ENCODE measurements at regions not wholly inside any gene's neighbourhood (a gene's known extent, or its start where the extent isn't known, plus 50 kb on each side); places are given as distances from the start of the nearest gene placed in this dataset.
"Not testable (repeated sequence)": the region's sequence is repeated elsewhere in the genome, so short reads cannot be mapped to it uniquely, and the experiment has no call there.

DNA sequence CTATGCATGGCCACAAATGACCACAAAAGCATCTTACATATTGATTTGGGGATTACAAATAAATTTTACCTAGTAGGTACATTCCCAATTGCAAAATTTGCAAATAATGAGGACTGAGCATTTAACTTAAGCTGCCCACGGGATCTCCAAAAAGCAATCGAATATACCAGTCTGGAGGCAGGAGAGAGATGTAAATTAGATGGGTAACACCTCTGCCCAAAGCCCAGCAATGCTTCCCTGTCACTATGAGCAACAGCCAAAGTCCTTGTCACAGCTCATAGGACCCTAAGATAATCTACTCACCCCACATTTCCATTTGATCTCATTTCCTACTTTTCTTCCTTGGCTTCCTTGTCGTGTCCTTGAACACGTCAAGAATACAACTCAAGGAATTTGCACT lies 172.2 kb downstream of the SUCLG1 start:
- DNase-seq, result no peak

GRCh38 chr2:84285056-84285747 lies 173.9 kb downstream of the SUCLG1 start:
- no peak for DNase-seq

- DNase-seq, result no peak
These were observed 175.6 kb downstream of the SUCLG1 start for GRCh38 chr2:84283506-84283905.

DNA sequence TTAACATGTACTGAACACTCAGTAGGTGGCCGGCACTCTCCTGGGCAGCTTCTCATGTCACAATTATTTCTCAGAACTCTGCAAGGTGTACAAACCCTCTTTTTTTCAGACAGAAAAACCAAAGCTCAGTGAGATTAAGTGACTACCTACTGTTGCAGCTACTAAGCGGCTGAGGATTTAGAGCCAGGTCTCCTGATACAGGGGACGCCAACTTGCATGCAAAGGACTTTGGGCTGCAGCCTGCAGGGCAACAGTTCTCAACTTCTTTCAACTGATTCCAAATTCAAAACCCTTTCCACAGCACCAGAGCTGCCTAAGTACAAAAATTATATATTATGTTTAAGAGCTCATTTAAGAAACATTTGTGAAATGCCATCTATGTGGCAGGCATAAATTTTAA lies 177.6 kb downstream of the SUCLG1 start:
- DNase-seq, result no peak

- no peak for DNase-seq
These were observed 178.2 kb downstream of the SUCLG1 start for GRCh38 chr2:84280873-84281272.

GRCh38 chr2:84278386-84278785 lies 180.7 kb downstream of the SUCLG1 start:
- DNase-seq, result no peak

- DNase-seq, result no peak
These were observed 182.4 kb downstream of the SUCLG1 start for GRCh38 chr2:84276590-84277255.

- DNase-seq, result no peak
These were observed 185.7 kb downstream of the SUCLG1 start for GRCh38 chr2:84273406-84273805.

- no peak for DNase-seq
These were observed 187.1 kb downstream of the SUCLG1 start for GRCh38 chr2:84271977-84272376.

GRCh38 chr2:84257831-84258230 lies 201.2 kb downstream of the SUCLG1 start:
- no peak for DNase-seq

DNA sequence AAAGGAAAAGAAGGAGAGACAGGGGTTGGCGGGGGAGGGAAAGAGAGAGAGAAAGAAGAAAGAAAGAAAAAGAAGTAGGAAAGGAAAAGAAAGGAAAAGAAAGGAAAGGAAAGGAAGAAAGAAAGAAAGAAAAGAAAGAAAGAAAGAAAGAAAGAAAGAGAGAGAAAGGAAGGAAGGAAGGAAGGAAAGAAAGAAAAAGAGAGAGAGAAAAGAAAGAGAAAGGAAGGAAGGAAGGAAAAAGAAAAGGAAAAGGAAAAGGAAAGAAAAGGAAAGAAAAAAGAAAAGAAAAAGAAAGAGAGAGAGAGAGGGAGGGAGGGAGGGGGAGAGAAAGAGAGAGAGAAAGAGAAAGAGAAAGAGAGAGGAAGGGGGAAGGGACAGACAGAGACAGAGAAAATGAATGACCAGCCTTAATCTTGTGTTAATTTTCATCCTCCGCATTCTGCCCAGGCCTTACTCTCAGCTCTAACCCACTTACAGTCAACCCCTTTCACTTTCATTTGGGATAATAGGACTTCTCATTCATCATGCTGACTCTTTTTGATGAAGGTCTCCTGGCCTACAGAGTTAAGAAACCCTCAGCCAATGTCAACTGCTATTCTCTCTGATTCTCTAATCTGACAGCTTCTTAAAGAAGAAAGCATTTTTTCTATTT lies 207.3 kb downstream of the SUCLG1 start:
- DNase-seq, result no peak

DNA sequence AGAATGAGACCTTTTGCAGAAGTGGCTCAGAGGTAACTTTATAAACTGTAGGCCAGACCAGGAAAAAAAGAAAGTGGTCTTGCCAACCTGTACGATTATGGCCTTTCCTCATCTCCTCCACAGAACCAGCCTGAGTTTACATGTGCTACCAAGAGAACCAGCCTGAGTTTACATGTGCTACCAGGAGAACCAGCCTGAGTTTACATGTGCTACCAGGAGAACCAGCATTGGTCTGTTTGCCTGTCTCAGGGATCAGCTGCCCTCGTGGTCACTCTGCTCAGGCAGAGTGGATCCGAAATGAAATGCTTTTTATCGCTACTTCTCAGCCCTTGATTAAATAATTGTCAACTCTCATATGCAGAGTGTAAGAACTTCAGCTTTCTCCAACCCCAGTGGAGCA lies 209.9 kb downstream of the SUCLG1 start:
- DNase-seq, result no peak

DNA sequence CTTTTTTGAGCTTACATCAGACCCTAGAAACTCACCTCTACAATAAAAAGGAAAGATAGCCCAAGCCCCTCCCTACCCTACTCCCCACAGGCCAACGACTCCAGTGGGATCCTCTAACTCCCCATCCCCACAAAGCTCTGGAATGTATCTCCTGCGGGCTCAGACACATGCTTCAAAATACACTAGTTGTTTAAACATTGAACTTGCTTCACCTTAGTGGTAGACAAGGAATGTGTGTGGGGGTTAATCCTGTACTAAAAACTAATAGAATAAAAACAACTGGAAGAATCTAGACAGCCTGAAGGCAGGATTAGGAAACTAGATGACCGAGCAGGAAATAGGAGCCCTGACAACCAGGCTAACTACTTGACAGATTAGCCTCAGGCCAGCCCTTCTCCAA lies 211.5 kb downstream of the SUCLG1 start:
- DNase-seq, result no peak

GRCh38 chr2:84243788-84244733 lies 215.0 kb downstream of the SUCLG1 start:
- no peak for DNase-seq

DNA sequence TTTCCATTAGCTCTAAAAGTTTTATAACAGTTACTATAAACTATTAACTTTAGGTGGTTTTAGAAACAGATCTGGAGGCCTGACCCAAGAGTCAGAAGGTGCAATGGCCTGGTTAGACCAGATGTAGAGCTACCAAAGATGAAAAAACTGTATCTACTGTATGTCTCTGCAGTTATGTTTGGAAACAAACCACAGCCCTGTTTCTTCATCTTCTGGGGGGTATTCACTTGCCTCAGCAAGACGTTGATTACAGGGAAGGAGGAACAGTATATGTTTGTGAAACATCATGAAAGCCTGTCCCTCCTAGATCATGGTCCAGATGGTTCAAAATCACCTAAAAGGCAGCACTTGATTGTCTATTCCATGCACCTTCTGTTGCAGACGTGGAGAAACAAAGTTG lies 220.2 kb downstream of the SUCLG1 start:
- no peak for DNase-seq

DNA sequence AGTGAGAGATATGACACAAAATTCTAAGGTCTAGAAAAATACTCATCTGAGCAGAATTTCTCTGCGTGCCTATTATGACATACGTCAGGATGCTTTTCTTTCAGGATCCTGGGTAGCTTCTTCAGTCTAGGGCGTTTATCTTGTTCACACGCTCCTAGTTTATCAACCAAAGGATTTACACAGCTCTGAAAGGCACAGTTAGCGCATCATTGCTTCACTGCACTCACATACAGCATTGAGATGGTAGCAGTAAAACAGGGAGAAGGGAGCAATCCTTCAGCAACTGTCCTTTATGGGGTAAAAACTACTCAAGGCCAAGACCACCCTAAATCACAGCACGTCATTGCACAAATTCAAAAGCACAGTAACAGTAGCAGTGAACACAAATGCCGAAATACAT lies 222.8 kb downstream of the SUCLG1 start:
- DNase-seq, result no peak

DNA sequence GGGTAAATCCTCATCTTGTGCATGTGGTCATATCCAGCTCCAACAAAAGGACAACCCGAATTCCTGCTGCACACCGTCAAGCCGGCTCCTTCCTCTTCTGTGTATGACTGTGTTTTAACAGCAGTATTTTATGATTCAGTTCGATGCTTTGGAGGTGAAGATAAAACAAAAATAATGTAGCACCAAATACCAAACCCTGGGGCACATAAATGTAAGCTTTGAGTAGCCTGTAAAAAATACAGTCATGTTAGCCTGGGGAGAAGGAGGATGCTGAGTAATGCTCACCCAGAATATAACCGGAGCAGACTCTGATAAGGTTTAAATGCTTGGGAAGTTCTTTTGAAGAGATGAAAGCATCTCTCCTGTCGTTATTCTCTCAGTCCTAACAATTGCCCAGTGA lies 225.0 kb downstream of the SUCLG1 start:
- no peak for DNase-seq

- DNase-seq, result no peak
These were observed 227.6 kb downstream of the SUCLG1 start for GRCh38 chr2:84231478-84231877.

GRCh38 chr2:84224121-84224520 lies 235.0 kb downstream of the SUCLG1 start:
- no peak for DNase-seq

GRCh38 chr2:84223191-84223590 lies 235.9 kb downstream of the SUCLG1 start:
- DNase-seq, result no peak

DNA sequence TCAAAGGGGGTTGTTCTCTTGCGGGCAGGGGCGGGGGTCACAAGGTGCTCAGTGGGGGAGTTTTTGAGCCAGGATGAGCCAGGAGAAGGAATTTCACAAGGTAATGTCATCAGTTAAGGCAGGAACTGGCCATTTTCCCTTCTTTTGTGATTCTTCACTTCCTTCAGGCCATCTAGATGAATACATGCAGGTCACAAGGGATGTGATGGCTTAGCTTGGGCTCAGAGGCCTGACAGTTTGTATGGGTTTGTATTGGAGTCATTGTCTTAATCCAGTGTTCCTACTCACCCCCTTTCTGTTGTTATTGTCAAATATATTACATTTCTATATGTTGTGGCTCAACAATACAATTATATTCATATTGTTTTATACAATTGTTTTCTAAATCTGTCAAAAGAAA lies 238.0 kb downstream of the SUCLG1 start:
- DNase-seq, result not testable (repeated sequence)

GRCh38 chr2:84217456-84217855 lies 241.6 kb downstream of the SUCLG1 start:
- DNase-seq, result no peak

DNA sequence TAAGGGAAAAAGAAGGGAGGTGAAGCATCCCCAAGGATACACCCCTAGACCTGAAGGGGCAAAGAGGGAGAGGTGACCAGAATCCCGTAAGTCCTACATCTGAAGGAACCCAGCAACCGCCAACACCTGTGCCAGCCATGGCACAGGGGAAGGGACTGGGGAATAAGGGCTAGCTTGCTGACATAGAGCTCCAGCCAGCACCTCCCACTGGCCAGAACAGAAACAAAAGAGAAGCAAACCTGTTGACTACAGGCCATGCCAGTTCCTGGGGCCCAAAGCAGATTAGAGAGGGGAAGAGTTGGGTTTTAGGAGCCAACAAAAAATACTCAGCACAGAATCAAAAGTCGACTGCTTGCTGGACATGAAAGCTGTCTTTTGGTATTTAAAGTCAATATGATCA lies 244.6 kb downstream of the SUCLG1 start:
- DNase-seq, result no peak
